ENCODE measurements at regions not wholly inside any gene's neighbourhood (a gene's known extent, or its start where the extent isn't known, plus 50 kb on each side); places are given as distances from the start of the nearest gene placed in this dataset.
"Not testable (repeated sequence)": the region's sequence is repeated elsewhere in the genome, so short reads cannot be mapped to it uniquely, and the experiment has no call there.

GRCh38 chr14:43522191-43522590, 984.9 kb downstream of the FSCB start:
- Histone ChIP-seq H3K4me1 (ENCODE audit: control insufficient read depth, insufficient read depth, low read length) (no peaks in the 10 kb centered on the region), H3K27me3 (ENCODE audit: control insufficient read depth, insufficient read depth, low read length) (no peaks in the 10 kb centered on the region), H3K27ac (ENCODE audit: low read depth, low read length) (no peak overlapping the region), H3K9ac (ENCODE audit: low read depth, low read length) (no peak overlapping the region), H3K36me3 (ENCODE audit: control insufficient read depth, insufficient read depth, low read length) (no peaks in the 10 kb centered on the region), H3K4me3 (ENCODE audit: low read depth, low read length) (no peak overlapping the region), H3K9me3 (ENCODE audit: control insufficient read depth, insufficient read depth, low read length) (no peaks in the 10 kb centered on the region)

- no peak overlapping the region for H3K4me3 ChIP-seq (ENCODE audit: low read depth, low read length)
- no peaks in the 10 kb centered on the region for H3K27me3 ChIP-seq (ENCODE audit: control insufficient read depth, insufficient read depth, low read length)
- no peaks in the 10 kb centered on the region for H3K36me3 ChIP-seq (ENCODE audit: control insufficient read depth, insufficient read depth, low read length)
- peaks cover 17% of the 10 kb centered on the region; the same call in 1 of the 2 replicates for H3K4me1 ChIP-seq (ENCODE audit: control insufficient read depth, insufficient read depth, low read length)
- no peak overlapping the region for H3K9ac ChIP-seq (ENCODE audit: low read depth, low read length)
- no peak overlapping the region for H3K27ac ChIP-seq (ENCODE audit: low read depth, low read length)
- H3K9me3 ChIP-seq (ENCODE audit: control insufficient read depth, insufficient read depth, low read length) = no peaks in the 10 kb centered on the region
Measured at GRCh38 chr14:43503508-43503907, 1003.6 kb downstream of the FSCB start.

GRCh38 chr14:43492359-43492758, 1014.7 kb downstream of the FSCB start:
- not testable (repeated sequence) for H3K4me3 ChIP-seq (ENCODE audit: low read depth, low read length); H3K27ac ChIP-seq (ENCODE audit: low read depth, low read length); H3K9ac ChIP-seq (ENCODE audit: low read depth, low read length); H3K4me1 ChIP-seq (ENCODE audit: control insufficient read depth, insufficient read depth, low read length); H3K36me3 ChIP-seq (ENCODE audit: control insufficient read depth, insufficient read depth, low read length); H3K9me3 ChIP-seq (ENCODE audit: control insufficient read depth, insufficient read depth, low read length); H3K27me3 ChIP-seq (ENCODE audit: control insufficient read depth, insufficient read depth, low read length)

GRCh38 chr14:43483415-43483814, 1023.7 kb downstream of the FSCB start:
- Histone ChIP-seq H3K36me3 (ENCODE audit: control insufficient read depth, insufficient read depth, low read length) (no peaks in the 10 kb centered on the region), H3K4me1 (ENCODE audit: control insufficient read depth, insufficient read depth, low read length) (peaks cover 11% of the 10 kb centered on the region), H3K9ac (ENCODE audit: low read depth, low read length) (no peak overlapping the region), H3K27me3 (ENCODE audit: control insufficient read depth, insufficient read depth, low read length) (no peaks in the 10 kb centered on the region), H3K4me3 (ENCODE audit: low read depth, low read length) (no peak overlapping the region), H3K9me3 (ENCODE audit: control insufficient read depth, insufficient read depth, low read length) (no peaks in the 10 kb centered on the region), H3K27ac (ENCODE audit: low read depth, low read length) (no peak overlapping the region)

GRCh38 chr14:43481864-43482263, 1025.2 kb downstream of the FSCB start:
- peaks cover 11% of the 10 kb centered on the region for H3K4me1 ChIP-seq (ENCODE audit: control insufficient read depth, insufficient read depth, low read length)
- no peaks in the 10 kb centered on the region for H3K27me3 ChIP-seq (ENCODE audit: control insufficient read depth, insufficient read depth, low read length)
- no peak overlapping the region for H3K4me3 ChIP-seq (ENCODE audit: low read depth, low read length)
- no peak overlapping the region for H3K9ac ChIP-seq (ENCODE audit: low read depth, low read length)
- no peaks in the 10 kb centered on the region for H3K9me3 ChIP-seq (ENCODE audit: control insufficient read depth, insufficient read depth, low read length)
- no peaks in the 10 kb centered on the region for H3K36me3 ChIP-seq (ENCODE audit: control insufficient read depth, insufficient read depth, low read length)
- no peak overlapping the region for H3K27ac ChIP-seq (ENCODE audit: low read depth, low read length)

DNA sequence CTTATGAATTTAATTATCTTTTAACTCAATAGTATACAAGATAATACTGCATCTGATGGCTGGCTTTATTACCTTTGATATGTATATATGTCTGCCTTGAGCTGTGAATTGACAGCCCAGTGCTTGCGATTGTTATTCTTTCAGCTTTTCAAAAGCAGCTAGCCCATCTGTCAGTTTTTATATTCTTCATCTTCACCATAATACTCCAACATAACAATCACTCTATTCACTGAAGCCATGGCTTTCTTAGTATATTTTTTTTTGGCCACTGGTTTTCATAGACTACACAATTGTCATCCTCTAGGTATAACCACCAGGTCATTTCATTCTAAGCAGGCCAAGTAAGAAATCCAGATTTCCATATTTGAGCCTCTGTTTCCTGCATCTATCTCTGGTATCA, 1026.1 kb downstream of the FSCB start:
- no peaks in the 10 kb centered on the region for H3K27me3 ChIP-seq (ENCODE audit: control insufficient read depth, insufficient read depth, low read length)
- no peaks in the 10 kb centered on the region for H3K36me3 ChIP-seq (ENCODE audit: control insufficient read depth, insufficient read depth, low read length)
- no peaks in the 10 kb centered on the region for H3K9me3 ChIP-seq (ENCODE audit: control insufficient read depth, insufficient read depth, low read length)
- no peak overlapping the region for H3K27ac ChIP-seq (ENCODE audit: low read depth, low read length)
- peaks cover 11% of the 10 kb centered on the region for H3K4me1 ChIP-seq (ENCODE audit: control insufficient read depth, insufficient read depth, low read length)
- H3K4me3 ChIP-seq (ENCODE audit: low read depth, low read length) = no peak overlapping the region
- H3K9ac ChIP-seq (ENCODE audit: low read depth, low read length) = no peak overlapping the region

- H3K9ac ChIP-seq (ENCODE audit: low read depth, low read length) = no peak overlapping the region
Measured at GRCh38 chr14:43479596-43480195, 1027.4 kb downstream of the FSCB start.

GRCh38 chr14:43476822-43477221, 1030.3 kb downstream of the FSCB start:
- no peaks in the 10 kb centered on the region for H3K9me3 ChIP-seq (ENCODE audit: control insufficient read depth, insufficient read depth, low read length)
- H3K4me1 ChIP-seq (ENCODE audit: control insufficient read depth, insufficient read depth, low read length) = peaks cover 6% of the 10 kb centered on the region
- no peaks in the 10 kb centered on the region for H3K36me3 ChIP-seq (ENCODE audit: control insufficient read depth, insufficient read depth, low read length)
- no peak overlapping the region for H3K4me3 ChIP-seq (ENCODE audit: low read depth, low read length)
- no peak overlapping the region for H3K27ac ChIP-seq (ENCODE audit: low read depth, low read length)
- H3K27me3 ChIP-seq (ENCODE audit: control insufficient read depth, insufficient read depth, low read length) = no peaks in the 10 kb centered on the region
- H3K9ac ChIP-seq (ENCODE audit: low read depth, low read length) = no peak overlapping the region

More at GRCh38 chr14:43479596-43480195, 1027.4 kb downstream of the FSCB start:
- no peaks in the 10 kb centered on the region for H3K9me3 ChIP-seq (ENCODE audit: control insufficient read depth, insufficient read depth, low read length)
- H3K27me3 ChIP-seq (ENCODE audit: control insufficient read depth, insufficient read depth, low read length) = no peaks in the 10 kb centered on the region
- H3K4me1 ChIP-seq (ENCODE audit: control insufficient read depth, insufficient read depth, low read length) = peaks cover 5% of the 10 kb centered on the region; the same call in 1 of the 2 replicates
- no peaks in the 10 kb centered on the region for H3K36me3 ChIP-seq (ENCODE audit: control insufficient read depth, insufficient read depth, low read length)
- no peak overlapping the region for H3K4me3 ChIP-seq (ENCODE audit: low read depth, low read length)
- H3K27ac ChIP-seq (ENCODE audit: low read depth, low read length) = no peak overlapping the region

DNA sequence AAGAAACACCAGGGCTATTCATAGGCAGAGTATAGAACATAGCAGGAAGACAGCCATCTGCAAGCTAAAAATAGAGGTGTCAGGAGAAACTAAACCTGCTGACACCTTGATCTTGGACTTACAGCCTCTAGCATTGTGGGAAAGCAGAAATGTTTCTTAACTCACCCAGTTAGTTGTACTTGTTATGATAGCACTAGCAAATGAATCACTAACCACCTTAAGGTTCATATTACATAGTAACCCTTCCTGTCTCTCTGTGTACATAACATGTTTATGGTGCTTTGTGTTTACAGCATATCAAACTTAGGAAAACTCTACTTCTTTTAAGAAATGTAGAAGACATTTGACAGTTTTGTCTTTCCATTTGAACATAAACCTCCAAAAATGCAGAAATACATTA, 1031.3 kb downstream of the FSCB start:
- Histone ChIP-seq H3K9me3 (ENCODE audit: control insufficient read depth, insufficient read depth, low read length) (no peaks in the 10 kb centered on the region), H3K27ac (ENCODE audit: low read depth, low read length) (no peak overlapping the region), H3K4me1 (ENCODE audit: control insufficient read depth, insufficient read depth, low read length) (peaks cover 6% of the 10 kb centered on the region; the same call in 1 of the 2 replicates), H3K27me3 (ENCODE audit: control insufficient read depth, insufficient read depth, low read length) (no peaks in the 10 kb centered on the region), H3K9ac (ENCODE audit: low read depth, low read length) (no peak overlapping the region), H3K4me3 (ENCODE audit: low read depth, low read length) (no peak overlapping the region), H3K36me3 (ENCODE audit: control insufficient read depth, insufficient read depth, low read length) (no peaks in the 10 kb centered on the region)

DNA sequence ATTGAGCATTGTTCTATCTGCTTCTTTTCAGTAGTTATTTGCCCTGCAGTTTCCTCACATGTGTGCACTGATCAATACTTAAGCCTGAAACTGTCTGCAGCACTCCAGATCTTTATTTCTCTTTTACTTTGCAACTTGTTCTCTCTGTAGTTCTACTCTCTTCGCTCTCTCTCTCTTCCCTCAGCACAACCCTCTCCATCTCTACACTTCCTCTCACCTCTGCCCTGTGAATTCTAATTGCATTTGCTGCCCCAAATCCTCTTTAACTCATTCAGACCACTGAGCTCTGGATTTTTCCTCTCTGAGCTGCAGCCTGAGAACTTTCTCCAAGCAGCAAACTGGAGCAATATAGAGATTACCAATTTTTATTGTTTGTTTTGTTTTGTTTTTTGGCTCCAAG, 1035.5 kb downstream of the FSCB start:
- H3K27me3 ChIP-seq (ENCODE audit: control insufficient read depth, insufficient read depth, low read length) = no peaks in the 10 kb centered on the region
- H3K4me1 ChIP-seq (ENCODE audit: control insufficient read depth, insufficient read depth, low read length) = peaks cover 7% of the 10 kb centered on the region; the same call in 1 of the 2 replicates
- no peaks in the 10 kb centered on the region for H3K36me3 ChIP-seq (ENCODE audit: control insufficient read depth, insufficient read depth, low read length)
- H3K27ac ChIP-seq (ENCODE audit: low read depth, low read length) = no peak overlapping the region
- H3K9me3 ChIP-seq (ENCODE audit: control insufficient read depth, insufficient read depth, low read length) = no peaks in the 10 kb centered on the region
- no peak overlapping the region for H3K4me3 ChIP-seq (ENCODE audit: low read depth, low read length)
- H3K9ac ChIP-seq (ENCODE audit: low read depth, low read length) = no peak overlapping the region

DNA sequence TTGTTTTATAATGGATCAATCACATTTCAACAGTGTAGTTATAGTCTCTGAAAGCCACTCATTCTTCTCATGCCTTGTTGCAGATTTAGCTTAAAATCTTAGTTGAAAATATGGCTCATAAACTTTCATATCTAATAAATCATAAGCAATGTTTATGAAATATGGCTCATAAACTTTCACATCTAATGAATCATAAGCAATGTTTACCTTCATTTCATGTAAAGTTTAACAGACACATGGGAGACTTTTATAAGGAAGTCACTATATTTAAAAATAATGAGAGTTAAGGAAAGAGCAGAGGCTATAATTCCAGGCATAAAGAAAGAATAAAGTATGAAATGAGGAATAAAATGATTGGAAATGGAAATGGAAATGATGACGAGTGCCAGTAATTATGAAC, 1042.1 kb downstream of the FSCB start:
- Histone ChIP-seq H3K36me3 (ENCODE audit: control insufficient read depth, insufficient read depth, low read length) (no peaks in the 10 kb centered on the region), H3K9ac (ENCODE audit: low read depth, low read length) (no peak overlapping the region), H3K9me3 (ENCODE audit: control insufficient read depth, insufficient read depth, low read length) (no peaks in the 10 kb centered on the region)

More for the DNA sequence above, 1042.1 kb downstream of the FSCB start:
- no peak overlapping the region for H3K4me3 ChIP-seq (ENCODE audit: low read depth, low read length)
- H3K4me1 ChIP-seq (ENCODE audit: control insufficient read depth, insufficient read depth, low read length) = no peaks in the 10 kb centered on the region
- H3K27me3 ChIP-seq (ENCODE audit: control insufficient read depth, insufficient read depth, low read length) = no peaks in the 10 kb centered on the region
- H3K27ac ChIP-seq (ENCODE audit: low read depth, low read length) = no peak overlapping the region

Data from HUES48 (cell line).